HepG2 (cell line): ENCODE measurements at regions not wholly inside any gene's neighbourhood (a gene's known extent, or its start where the extent isn't known, plus 50 kb on each side); places are given as distances from the start of the nearest gene placed in this dataset.

ENCODE experiments used
- ATAC-seq: fragments of 200-7000 bp; cut with Tn5 transposase; 3 replicates; pipeline ENCODE4 v1.9.1; 2020; ENCODE audit warnings: mild to moderate bottlenecking, moderate library complexity
- BruUV-seq: library from RNA; stranded (reverse); fragments of 400-500 nt; replicated peaks from 2 replicates; lab custom pipeline; 2021; lab: Mats Ljungman, UMichigan
- CTCF ChIA-PET: fragments of 300-600 bp; formaldehyde crosslinking; extraction: SDS; loops from one replicate; lab custom pipeline; 2021; ENCODE audit warnings: low total read pairs, inconsistent platforms, low intra/inter-chr PET ratio; lab: Yijun Ruan, JAX
- POLR2A ChIA-PET: fragments of 350-600 bp; sonication (Branson Sonifier 250); formaldehyde crosslinking; loops from one replicate; lab custom pipeline; 2020; ENCODE audit warnings: antibody characterized with exemption, inconsistent platforms; lab: Yijun Ruan, JAX
- DNase-seq: peaks from one replicate; pipeline ENCODE4 v3.0.0-alpha.2; 2015; ENCODE audit warnings: low spot score
- FAIRE-seq: peaks from 3 replicates; lab custom pipeline; 2011; peaks lifted over from hg19 to GRCh38; lab: Jason Lieb, UNC
- H2AFZ ChIP-seq: one replicate; pipeline ENCODE4 v1.6.1; 2011; ENCODE audit warnings: low read length, inconsistent platforms
- H3K27ac ChIP-seq: fragments of 300-600 bp; 3 replicates; pipeline ENCODE4 v1.8.0; 2011; ENCODE audit warnings: mixed run types, mild to moderate bottlenecking, mixed read lengths, low read length, inconsistent platforms; ENCODE audit not compliant: insufficient read depth; ENCODE audit errors: extremely low read length
- H3K27me3 ChIP-seq, 2 experiments: fragments of 200-600 bp in 1 of 2; 2 replicates in 1 of 2; 3 replicates in 1 of 2; pipeline versions ENCODE4 v1.6.0 to v1.8.0; 2011; ENCODE audit warnings: low read length in 2 of 2, mild to moderate bottlenecking in 2 of 2, moderate library complexity in 2 of 2, inconsistent platforms in 1 of 2; ENCODE audit not compliant: insufficient read depth in 2 of 2, control insufficient read depth in 1 of 2
- H3K36me3 ChIP-seq, 2 experiments: fragments of 200-600 bp in 1 of 2; replicated peaks in 1 of 2; 2 replicates in 1 of 2; 3 replicates in 1 of 2; pipeline versions ENCODE4 v1.5.1 to v1.8.0; 2011; ENCODE audit warnings: low read length in 2 of 2, inconsistent platforms in 1 of 2; ENCODE audit not compliant: insufficient read depth in 2 of 2, control insufficient read depth in 1 of 2
- H3K4me1 ChIP-seq: 2 replicates; pipeline ENCODE4 v1.5.1; 2012; ENCODE audit warnings: low read length, inconsistent platforms; ENCODE audit not compliant: insufficient read depth
- H3K4me2 ChIP-seq: 2 replicates; pipeline ENCODE4 v1.6.0; 2011; ENCODE audit warnings: low read depth, low read length, inconsistent platforms
- H3K4me3 ChIP-seq, 3 experiments: fragments of 200-600 bp in 1 of 3; sonication (generic), shearing (Covaris generic) in 1 of 3; replicated peaks in 1 of 3; 2 replicates each; pipeline ENCODE4 v1.5.1; 2011 to 2016; ENCODE audit warnings: low read length in 3 of 3, inconsistent platforms in 2 of 3, low read depth in 2 of 3, mild to moderate bottlenecking in 2 of 3, control low read depth in 1 of 3, mixed read lengths in 1 of 3; ENCODE audit not compliant: insufficient read depth in 1 of 3
- H3K79me2 ChIP-seq: one replicate; pipeline ENCODE4 v1.6.1; 2011; ENCODE audit warnings: low read length, inconsistent platforms; ENCODE audit not compliant: insufficient read depth
- H3K9ac ChIP-seq: 2 replicates; pipeline ENCODE4 v1.6.0; 2011; ENCODE audit warnings: mild to moderate bottlenecking, low read depth, low read length, inconsistent platforms; ENCODE audit not compliant: insufficient read depth
- H3K9me3 ChIP-seq: 2 replicates; pipeline ENCODE4 v1.5.1; 2012; ENCODE audit warnings: mild to moderate bottlenecking, low read length
- H4K20me1 ChIP-seq: 2 replicates; pipeline ENCODE4 v1.6.0; 2011; ENCODE audit warnings: inconsistent platforms, mild to moderate bottlenecking, low read length, moderate library complexity; ENCODE audit not compliant: insufficient read depth
- ATF5 ChIP-seq: sonication (generic); formaldehyde crosslinking; IDR thresholded peaks from 2 replicates; pipeline ENCODE4 v1.4.0; 2020; ENCODE audit warnings: mild to moderate bottlenecking, low read depth, missing genetic modification reagents
- DMTF1 ChIP-seq: sonication (generic); formaldehyde crosslinking; IDR thresholded peaks from 2 replicates; pipeline ENCODE4 v1.4.0; 2020; ENCODE audit warnings: mild to moderate bottlenecking, missing genetic modification reagents
- E2F1 ChIP-seq: sonication (generic); formaldehyde crosslinking; IDR thresholded peaks from 2 replicates; pipeline ENCODE4 v1.5.0; 2020; ENCODE audit warnings: missing genetic modification reagents
- JDP2 ChIP-seq: sonication (generic); formaldehyde crosslinking; IDR thresholded peaks from 2 replicates; pipeline ENCODE4 v1.8.1; 2022; ENCODE audit warnings: missing genetic modification reagents, borderline replicate concordance
- PHF21A ChIP-seq: sonication (generic); formaldehyde crosslinking; IDR thresholded peaks from 2 replicates; pipeline ENCODE4 v1.5.0; 2020; ENCODE audit warnings: mild to moderate bottlenecking, missing genetic modification reagents
- POLR2A ChIP-seq, 2 experiments: IDR thresholded peaks; 2 replicates each; pipeline ENCODE4 v1.6.1; 2011; ENCODE audit warnings: low read depth in 2 of 2, low read length in 2 of 2, mild to moderate bottlenecking in 1 of 2, moderate library complexity in 1 of 2; ENCODE audit not compliant: insufficient read depth in 1 of 2
- SALL1 ChIP-seq: sonication (generic); formaldehyde crosslinking; IDR thresholded peaks from 2 replicates; pipeline ENCODE4 v1.8.0; 2022; ENCODE audit warnings: mild to moderate bottlenecking, missing genetic modification reagents
- SIN3B ChIP-seq: fragments of 150-350 bp; IDR thresholded peaks from 2 replicates; pipeline ENCODE4 v1.6.1; 2014; ENCODE audit warnings: low read length
- SMAD1 ChIP-seq: sonication (generic); formaldehyde crosslinking; IDR thresholded peaks from 2 replicates; pipeline ENCODE4 v1.4.0; 2020; ENCODE audit warnings: missing genetic modification reagents, low read depth, mild to moderate bottlenecking, borderline replicate concordance
- ZNF564 ChIP-seq: sonication (generic); formaldehyde crosslinking; IDR thresholded peaks from 2 replicates; pipeline ENCODE4 v1.8.1; 2023; ENCODE audit warnings: mild to moderate bottlenecking, missing genetic modification reagents
- ZNF614 ChIP-seq: IDR thresholded peaks from 2 replicates; pipeline ENCODE4 v1.6.1; 2018; ENCODE audit warnings: missing biosample characterization, missing genetic modification reagents, inconsistent platforms, borderline replicate concordance
- ZNF615 ChIP-seq: sonication (generic); formaldehyde crosslinking; IDR thresholded peaks from 2 replicates; pipeline ENCODE4 v1.5.0; 2020; ENCODE audit warnings: mild to moderate bottlenecking, missing genetic modification reagents, borderline replicate concordance
- ZNF691 ChIP-seq: sonication (generic); formaldehyde crosslinking; IDR thresholded peaks from 2 replicates; pipeline ENCODE4 v1.4.0; 2020; ENCODE audit warnings: missing genetic modification reagents, low read depth, mild to moderate bottlenecking, borderline replicate concordance
- ZNF883 ChIP-seq: sonication (generic); formaldehyde crosslinking; IDR thresholded peaks from 2 replicates; pipeline ENCODE4 v1.5.1; 2020; ENCODE audit warnings: mild to moderate bottlenecking, missing genetic modification reagents; ENCODE audit errors: not compliant biosample characterization
- ZSCAN29 ChIP-seq: sonication (generic); formaldehyde crosslinking; conservative IDR thresholded peaks from 2 replicates; pipeline ENCODE4 v1.4.0; 2020; ENCODE audit warnings: mild to moderate bottlenecking, missing genetic modification reagents
- WGBS: methylation state at CpG from one replicate; pipeline ENCODE4 v1.1.6; 2017; ENCODE audit warnings: low lambda C conversion rate; 5-methylcytosine and 5-hydroxymethylcytosine counted together
- in situ Hi-C: cut with HindIII; loops from 2 replicates; pipeline ENCODE4 v1.10.0; 2017; ENCODE audit warnings: low pct_unique_long_range_greater_than_20kb; ENCODE audit not compliant: extremely low pct_ligation_motif_present
- intact Hi-C: fragments of 100-400 bp; cut with micrococcal nuclease; formaldehyde crosslinking; loops from one replicate; pipeline ENCODE4 v1.10.0; 2022; ENCODE audit not compliant: unreplicated experiment

GRCh38 chr5:174527916-174528540 lies 196.4 kb upstream of the MSX2 start (continued):
- no peak for TF ChIP-seq ZNF883 (CRISPR knock-in tag)
- TF ChIP-seq ATF5 (CRISPR knock-in tag): no peak
- no peak for TF ChIP-seq ZNF564 (CRISPR knock-in tag)
- no peak for TF ChIP-seq SIN3B
- no peak for TF ChIP-seq ZNF614 (CRISPR knock-in tag)
- TF ChIP-seq, all 625 proteins: peak for 0

- Histone ChIP-seq H3K9me3 (no peaks in the 10 kb centered on the region), H2AFZ (no peak overlapping the region), H3K79me2 (no peaks in the 10 kb centered on the region), H3K9ac (no peak overlapping the region), H4K20me1 (no peaks in the 10 kb centered on the region), H3K27ac (no peak overlapping the region), H3K4me1 (peaks cover 4% of the 10 kb centered on the region; the same call in 1 of the 2 replicates), H3K4me2 (no peak overlapping the region), H3K27me3 (no peaks in the 10 kb centered on the region), H3K36me3 (no peaks in the 10 kb centered on the region), H3K4me3 (no peak overlapping the region)
- no TSS peak for BruUV-seq
- FAIRE-seq: no peak
- under 1% methylated on average over 6 of the region's 6 CpGs for WGBS
- TF ChIP-seq ZNF691 (CRISPR knock-in tag) (no peak), PHF21A (CRISPR knock-in tag) (no peak), SMAD1 (CRISPR knock-in tag) (no peak), POLR2A (IDR thresholded peaks at IDR 0.05; ENCODE audit: insufficient read depth in 1 of 2, low read depth in 2 of 2, low read length in 2 of 2) (no peak), E2F1 (no peak), DMTF1 (CRISPR knock-in tag) (no peak), ZSCAN29 (no peak), SALL1 (CRISPR knock-in tag) (no peak), JDP2 (no peak), ZNF615 (CRISPR knock-in tag) (no peak)
- no peak for ATAC-seq
- no peak for DNase-seq
- in situ Hi-C loops: no loop called here
- POLR2A ChIA-PET: no interaction called here
- CTCF ChIA-PET: no interaction called here
- intact Hi-C loops: no loop called here
Measured at GRCh38 chr5:174528821-174529544, 195.4 kb upstream of the MSX2 start.
